Neuronal stem cell (in vitro differentiated cells): ENCODE measurements at regions not wholly inside any gene's neighbourhood (a gene's known extent, or its start where the extent isn't known, plus 50 kb on each side); places are given as distances from the start of the nearest gene placed in this dataset.
"Not testable (repeated sequence)": the region's sequence is repeated elsewhere in the genome, so short reads cannot be mapped to it uniquely, and the experiment has no call there.

Experiments
- DNase-seq: peaks from one replicate; pipeline ENCODE4 v3.0.0-alpha.2; 2013; ENCODE audit warnings: low spot score
- H2AFZ ChIP-seq: one replicate; pipeline ENCODE4 v1.6.1; 2013; ENCODE audit warnings: mild to moderate bottlenecking, low read length, inconsistent platforms
- H2AK5ac ChIP-seq: 2 replicates; pipeline ENCODE4 v1.6.1; 2013; ENCODE audit warnings: low read depth, mild to moderate bottlenecking, inconsistent platforms, low read length, moderate library complexity, mixed read lengths
- H2BK120ac ChIP-seq: 2 replicates; pipeline ENCODE4 v1.6.1; 2013; ENCODE audit warnings: low read depth, mild to moderate bottlenecking, inconsistent platforms, low read length, moderate library complexity, mixed read lengths
- H2BK12ac ChIP-seq: one replicate; pipeline ENCODE4 v1.6.1; 2013; ENCODE audit warnings: low read length, inconsistent platforms
- H2BK15ac ChIP-seq: 2 replicates; pipeline ENCODE4 v1.6.1; 2013; ENCODE audit warnings: mild to moderate bottlenecking, low read length, inconsistent platforms, mixed read lengths
- H2BK5ac ChIP-seq: one replicate; pipeline ENCODE4 v1.6.1; 2013; ENCODE audit warnings: inconsistent platforms, mild to moderate bottlenecking, low read length, moderate library complexity
- H3K14ac ChIP-seq: one replicate; pipeline ENCODE4 v1.6.1; 2013; ENCODE audit warnings: low read length, inconsistent platforms
- H3K18ac ChIP-seq: 2 replicates; pipeline ENCODE4 v1.6.1; 2013; ENCODE audit warnings: low read length, inconsistent platforms
- H3K23ac ChIP-seq: 2 replicates; pipeline ENCODE4 v1.6.1; 2013; ENCODE audit warnings: low read depth, mild to moderate bottlenecking, mixed read lengths, low read length, inconsistent platforms; ENCODE audit not compliant: poor library complexity
- H3K27ac ChIP-seq: replicated peaks from 3 replicates; pipeline ENCODE4 v1.5.1; 2013; ENCODE audit warnings: low read length, inconsistent platforms
- H3K27me3 ChIP-seq, 3 experiments: 2 replicates each; pipeline ENCODE4 v1.6.1; 2013; ENCODE audit warnings: low read length in 3 of 3, mild to moderate bottlenecking in 2 of 3, inconsistent platforms in 1 of 3, low read depth in 1 of 3, mixed read lengths in 1 of 3, moderate library complexity in 1 of 3; ENCODE audit not compliant: control insufficient read depth in 3 of 3, insufficient read depth in 3 of 3
- H3K36me3 ChIP-seq, 2 donors: replicated peaks in 1 of 2; 2 replicates each; pipeline ENCODE4 v1.6.1; 2013; ENCODE audit warnings: low read length in 2 of 2; ENCODE audit not compliant: control insufficient read depth in 2 of 2, insufficient read depth in 2 of 2
- H3K4ac ChIP-seq: 2 replicates; pipeline ENCODE4 v1.6.1; 2013; ENCODE audit warnings: inconsistent platforms, mild to moderate bottlenecking, low read length, moderate library complexity
- H3K4me1 ChIP-seq, 2 donors: 1 replicate in 1 of 2; 2 replicates in 1 of 2; pipeline ENCODE4 v1.6.1; 2013; ENCODE audit warnings: low read length in 2 of 2, low read depth in 1 of 2; ENCODE audit not compliant: control insufficient read depth in 2 of 2, insufficient read depth in 1 of 2
- H3K4me2 ChIP-seq: one replicate; pipeline ENCODE4 v1.6.1; 2013; ENCODE audit warnings: mild to moderate bottlenecking, low read length, inconsistent platforms; ENCODE audit not compliant: insufficient read depth, poor library complexity, severe bottlenecking
- H3K4me3 ChIP-seq, 2 donors: 2 replicates each; pipeline ENCODE4 v1.5.1; 2013; ENCODE audit warnings: low read length in 2 of 2, mild to moderate bottlenecking in 2 of 2, inconsistent platforms in 1 of 2, moderate library complexity in 1 of 2
- H3K79me1 ChIP-seq: one replicate; pipeline ENCODE4 v1.6.1; 2013; ENCODE audit warnings: low read depth, mild to moderate bottlenecking, inconsistent platforms, low read length, moderate library complexity
- H3K9ac ChIP-seq: one replicate; pipeline ENCODE4 v1.6.1; 2013; ENCODE audit warnings: mild to moderate bottlenecking, low read depth, low read length, inconsistent platforms; ENCODE audit not compliant: poor library complexity
- H3K9me3 ChIP-seq, 2 donors: replicated peaks in 1 of 2; 2 replicates each; pipeline versions ENCODE3 to v1.6.1; 2013; ENCODE audit warnings: low read length in 2 of 2, mild to moderate bottlenecking in 2 of 2, inconsistent platforms in 1 of 2, low read depth in 1 of 2, mixed read lengths in 1 of 2, moderate library complexity in 1 of 2; ENCODE audit not compliant: control insufficient read depth in 2 of 2, insufficient read depth in 1 of 2
- H4K8ac ChIP-seq: one replicate; pipeline ENCODE4 v1.6.1; 2013; ENCODE audit warnings: low read depth, mild to moderate bottlenecking, inconsistent platforms, low read length, moderate library complexity
- H4K91ac ChIP-seq: one replicate; pipeline ENCODE4 v1.6.1; 2013; ENCODE audit warnings: low read length, low read depth, mild to moderate bottlenecking, inconsistent platforms; ENCODE audit not compliant: poor library complexity
- WGBS, 2 donors: extraction: QIAGEN DNeasy Blood & Tissue Kit; methylation state at CpG; one replicate each; pipeline ENCODE4 v1.1.7; 2013; ENCODE audit warnings: missing lambda C conversion rate in 2 of 2, mixed read lengths in 1 of 2; ENCODE audit not compliant: insufficient read length in 2 of 2, insufficient replicate concordance in 1 of 2; ENCODE audit errors: extremely low coverage in 2 of 2; 5-methylcytosine and 5-hydroxymethylcytosine counted together

GRCh38 chr3:193821151-193821668 is 228.2 kb downstream of the OPA1 start:
- no peak overlapping the region for H3K9ac ChIP-seq
- no peak overlapping the region for H3K4me3 ChIP-seq
- H2AFZ ChIP-seq, result no peak overlapping the region
- no peak overlapping the region for H2BK120ac ChIP-seq
- H2BK15ac ChIP-seq, result no peak overlapping the region
- no peak overlapping the region for H2BK5ac ChIP-seq
- no CpG with 5 or more reads among the region's 2 CpGs for WGBS, 2 donors
- no peak overlapping the region for H3K18ac ChIP-seq
- no peak overlapping the region for H3K23ac ChIP-seq
- no peak overlapping the region for H3K4ac ChIP-seq
- H3K9me3 ChIP-seq, result no peaks in the 10 kb centered on the region
- H3K4me1 ChIP-seq, result peaks cover 11 to 23% of the 10 kb centered on the region in 2 donors
- H3K79me1 ChIP-seq, result no peaks in the 10 kb centered on the region
- no peak overlapping the region for H4K91ac ChIP-seq
- no peak for DNase-seq
- H3K14ac ChIP-seq, result no peak overlapping the region
- no peak overlapping the region for H2AK5ac ChIP-seq
- no peak overlapping the region for H4K8ac ChIP-seq
- no peaks in the 10 kb centered on the region for H3K36me3 ChIP-seq
- H3K27ac ChIP-seq, result no peak overlapping the region
- H3K27me3 ChIP-seq, result no peaks in the 10 kb centered on the region
- H3K4me2 ChIP-seq, result no peak overlapping the region
- no peak overlapping the region for H2BK12ac ChIP-seq

- no peak overlapping the region for H3K27ac ChIP-seq
- H2BK120ac ChIP-seq, result no peak overlapping the region
- H3K18ac ChIP-seq, result no peak overlapping the region
- no CpG with 5 or more reads among the region's 3 CpGs for WGBS, 2 donors
- no peak overlapping the region for H4K91ac ChIP-seq
- H3K4me1 ChIP-seq, result peaks cover 6 to 28% of the 10 kb centered on the region in 2 donors
- no peaks in the 10 kb centered on the region for H3K36me3 ChIP-seq
- no peak overlapping the region for H2BK5ac ChIP-seq
- no peak overlapping the region for H3K14ac ChIP-seq
- H3K9ac ChIP-seq, result no peak overlapping the region
- H3K4me2 ChIP-seq, result no peak overlapping the region
- H3K9me3 ChIP-seq, result no peaks in the 10 kb centered on the region
- H2AK5ac ChIP-seq, result no peak overlapping the region
- no peak overlapping the region for H3K4ac ChIP-seq
- no peak overlapping the region for H4K8ac ChIP-seq
- no peak overlapping the region for H3K23ac ChIP-seq
- no peak for DNase-seq
- no peak overlapping the region for H2AFZ ChIP-seq
- no peak overlapping the region for H3K4me3 ChIP-seq
- H3K27me3 ChIP-seq, result no peaks in the 10 kb centered on the region
- no peak overlapping the region for H2BK15ac ChIP-seq
- no peak overlapping the region for H2BK12ac ChIP-seq
- no peaks in the 10 kb centered on the region for H3K79me1 ChIP-seq
These were observed 229.6 kb downstream of the OPA1 start for GRCh38 chr3:193822492-193823212.

GRCh38 chr3:193823213-193823605 is 230.2 kb downstream of the OPA1 start:
- not testable (repeated sequence) for H4K8ac ChIP-seq, H3K18ac ChIP-seq, H3K4me3 ChIP-seq, H3K4ac ChIP-seq, H3K23ac ChIP-seq, H4K91ac ChIP-seq, H3K27me3 ChIP-seq, H3K14ac ChIP-seq, H3K9me3 ChIP-seq, H2BK12ac ChIP-seq, H3K4me2 ChIP-seq, H2AK5ac ChIP-seq, H2BK120ac ChIP-seq, H2BK5ac ChIP-seq, DNase-seq, H3K27ac ChIP-seq, H3K79me1 ChIP-seq, H2AFZ ChIP-seq, H3K36me3 ChIP-seq, H3K9ac ChIP-seq, H2BK15ac ChIP-seq
- WGBS, 2 donors, result no CpG with 5 or more reads among the region's 3 CpGs
- H3K4me1 ChIP-seq, result peaks cover 6 to 32% of the 10 kb centered on the region in 2 donors

GRCh38 chr3:193824365-193824764 is 231.4 kb downstream of the OPA1 start:
- no peak overlapping the region for H2BK120ac ChIP-seq
- DNase-seq, result no peak
- H3K4me1 ChIP-seq, result peaks cover 3 to 30% of the 10 kb centered on the region in 2 donors
- H3K36me3 ChIP-seq, result no peaks in the 10 kb centered on the region
- H3K4ac ChIP-seq, result no peak overlapping the region
- H2BK12ac ChIP-seq, result no peak overlapping the region
- H3K23ac ChIP-seq, result no peak overlapping the region
- no peak overlapping the region for H4K91ac ChIP-seq
- H3K27me3 ChIP-seq, result no peaks in the 10 kb centered on the region
- H3K79me1 ChIP-seq, result no peaks in the 10 kb centered on the region
- no peak overlapping the region for H2BK15ac ChIP-seq
- no peaks in the 10 kb centered on the region for H3K9me3 ChIP-seq
- no peak overlapping the region for H2BK5ac ChIP-seq
- no peak overlapping the region for H3K18ac ChIP-seq
- no peak overlapping the region for H3K4me2 ChIP-seq
- H3K4me3 ChIP-seq, result no peak overlapping the region
- H3K14ac ChIP-seq, result no peak overlapping the region
- H2AFZ ChIP-seq, result no peak overlapping the region
- no peak overlapping the region for H2AK5ac ChIP-seq
- no peak overlapping the region for H4K8ac ChIP-seq
- no peak overlapping the region for H3K27ac ChIP-seq
- no peak overlapping the region for H3K9ac ChIP-seq
